ENCODE measurements at regions not wholly inside any gene's neighbourhood (a gene's known extent, or its start where the extent isn't known, plus 50 kb on each side); places are given as distances from the start of the nearest gene placed in this dataset.

GRCh38 chr6:145374570-145374969 lies 360.8 kb downstream of the EPM2A start:
- no peaks in the 10 kb centered on the region for H3K27me3 Mint-ChIP-seq (ENCODE audit: insufficient read depth)
- H3K9me3 Mint-ChIP-seq = no peaks in the 10 kb centered on the region
- H3K27ac Mint-ChIP-seq = no peak overlapping the region
- intact Hi-C loops (cut with micrococcal nuclease) = no loop called here
- no peak overlapping the region for H3K4me3 Mint-ChIP-seq
- peaks cover 13% of the 10 kb centered on the region for H3K4me1 Mint-ChIP-seq (ENCODE audit: low read depth)
- H3K36me3 Mint-ChIP-seq (ENCODE audit: low read depth) = no peaks in the 10 kb centered on the region
- no peak for DNase-seq (ENCODE audit: low spot score)

DNA sequence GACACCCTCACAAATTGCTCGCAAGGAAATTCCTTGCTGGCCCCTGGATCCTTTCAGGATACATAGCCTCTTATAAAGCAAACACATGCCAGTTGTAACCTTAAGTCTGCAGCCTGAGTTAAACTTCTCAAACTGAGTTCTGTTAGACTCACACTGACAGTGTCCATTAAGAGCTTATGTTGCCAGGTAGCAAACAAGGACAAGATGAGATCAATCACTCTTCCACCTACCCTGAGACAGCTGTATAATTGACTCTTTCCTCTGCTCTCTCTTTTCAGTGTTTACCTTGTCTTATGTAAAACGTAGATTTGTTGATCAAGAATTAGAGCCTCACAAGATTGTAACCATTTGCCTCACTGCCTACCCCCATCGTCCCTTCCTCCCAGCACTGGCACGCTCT lies 359.8 kb downstream of the EPM2A start:
- H3K4me1 Mint-ChIP-seq (ENCODE audit: low read depth) = peaks cover 13% of the 10 kb centered on the region
- no peaks in the 10 kb centered on the region for H3K36me3 Mint-ChIP-seq (ENCODE audit: low read depth)
- no peaks in the 10 kb centered on the region for H3K27me3 Mint-ChIP-seq (ENCODE audit: insufficient read depth)
- DNase-seq (ENCODE audit: low spot score) = no peak
- intact Hi-C loops (cut with micrococcal nuclease) = no loop called here
- H3K27ac Mint-ChIP-seq = no peak overlapping the region
- H3K4me3 Mint-ChIP-seq = no peak overlapping the region
- no peaks in the 10 kb centered on the region for H3K9me3 Mint-ChIP-seq

DNA sequence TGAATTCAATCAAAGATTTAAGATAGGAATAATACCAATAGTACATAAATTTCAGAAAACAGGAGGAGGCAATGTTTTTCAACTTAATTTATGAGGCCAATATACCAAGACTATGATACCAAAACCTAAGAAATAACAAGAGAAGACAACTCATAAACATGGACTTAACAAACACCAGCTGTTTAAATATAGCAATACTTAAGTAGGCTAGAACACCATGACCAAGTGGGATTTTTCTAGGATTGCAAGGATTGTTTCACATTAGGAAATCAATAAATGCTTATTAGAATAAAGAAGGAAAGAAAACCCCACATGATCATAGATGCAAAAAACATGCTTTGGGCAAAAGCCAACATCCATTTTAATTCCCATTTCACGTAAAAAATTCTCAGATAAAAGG lies 355.1 kb downstream of the EPM2A start:
- no peaks in the 10 kb centered on the region for H3K36me3 Mint-ChIP-seq (ENCODE audit: low read depth)
- no peak overlapping the region for H3K4me3 Mint-ChIP-seq
- DNase-seq (ENCODE audit: low spot score) = no peak
- no peaks in the 10 kb centered on the region for H3K27me3 Mint-ChIP-seq (ENCODE audit: insufficient read depth)
- H3K27ac Mint-ChIP-seq = no peak overlapping the region
- no peaks in the 10 kb centered on the region for H3K9me3 Mint-ChIP-seq
- intact Hi-C loops (cut with micrococcal nuclease) = no loop called here
- H3K4me1 Mint-ChIP-seq (ENCODE audit: low read depth) = no peaks in the 10 kb centered on the region

DNA sequence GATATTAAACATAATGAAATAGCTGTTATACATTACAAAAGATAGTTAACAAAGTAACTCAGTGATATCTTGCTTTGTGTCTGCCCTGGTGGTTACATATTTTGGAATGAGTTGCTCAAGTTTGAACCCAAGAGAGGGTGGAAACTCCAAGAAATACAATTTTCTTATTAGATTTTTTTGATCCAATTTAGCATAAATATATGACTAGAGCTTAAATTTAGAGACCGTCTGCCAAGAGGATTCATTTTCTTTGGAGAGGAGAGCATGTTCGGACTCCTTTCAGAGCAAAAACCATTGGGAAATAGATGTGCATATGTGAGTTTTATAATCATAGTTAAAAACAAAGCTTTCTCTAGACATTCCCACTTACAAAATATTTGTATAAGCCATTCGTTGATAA lies 353.4 kb downstream of the EPM2A start:
- Mint-ChIP-seq H3K27ac (no peak overlapping the region), H3K36me3 (ENCODE audit: low read depth) (no peaks in the 10 kb centered on the region), H3K4me1 (ENCODE audit: low read depth) (no peaks in the 10 kb centered on the region), H3K4me3 (no peak overlapping the region), H3K27me3 (ENCODE audit: insufficient read depth) (no peaks in the 10 kb centered on the region), H3K9me3 (no peaks in the 10 kb centered on the region)
- intact Hi-C loops (cut with micrococcal nuclease) = no loop called here
- DNase-seq (ENCODE audit: low spot score) = no peak

DNA sequence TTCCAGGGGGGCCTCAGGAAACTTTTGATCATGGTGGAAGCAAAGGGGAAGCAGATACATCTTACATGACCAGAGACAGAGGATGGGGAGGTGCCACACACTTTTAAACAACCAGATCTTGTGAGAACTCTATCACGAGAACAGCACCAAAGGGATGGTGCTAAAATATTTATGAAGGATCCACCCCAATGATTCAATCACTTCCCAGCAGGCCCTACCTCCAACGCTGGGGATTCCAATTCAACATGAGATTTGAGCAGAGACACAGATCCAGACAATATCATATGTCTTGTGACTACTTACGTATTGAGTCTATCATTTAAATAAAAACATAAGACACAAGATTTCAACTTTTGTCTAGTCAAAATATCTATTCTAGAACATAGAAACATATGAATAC lies 351.9 kb downstream of the EPM2A start:
- Mint-ChIP-seq H3K36me3 (ENCODE audit: low read depth) (no peaks in the 10 kb centered on the region), H3K27me3 (ENCODE audit: insufficient read depth) (no peaks in the 10 kb centered on the region), H3K4me3 (no peak overlapping the region), H3K9me3 (no peaks in the 10 kb centered on the region), H3K4me1 (ENCODE audit: low read depth) (no peaks in the 10 kb centered on the region), H3K27ac (no peak overlapping the region)
- intact Hi-C loops (cut with micrococcal nuclease) = no loop called here
- no peak for DNase-seq (ENCODE audit: low spot score)

GRCh38 chr6:145384503-145384902 lies 350.8 kb downstream of the EPM2A start:
- Mint-ChIP-seq H3K4me3 (no peak overlapping the region), H3K36me3 (ENCODE audit: low read depth) (no peaks in the 10 kb centered on the region), H3K9me3 (no peaks in the 10 kb centered on the region), H3K27me3 (ENCODE audit: insufficient read depth) (no peaks in the 10 kb centered on the region), H3K27ac (no peak overlapping the region), H3K4me1 (ENCODE audit: low read depth) (no peaks in the 10 kb centered on the region)
- intact Hi-C loops (cut with micrococcal nuclease) = no loop called here
- no peak for DNase-seq (ENCODE audit: low spot score)

GRCh38 chr6:145396499-145396898 lies 338.8 kb downstream of the EPM2A start:
- Mint-ChIP-seq H3K27me3 (ENCODE audit: insufficient read depth) (no peaks in the 10 kb centered on the region), H3K4me1 (ENCODE audit: low read depth) (no peaks in the 10 kb centered on the region), H3K36me3 (ENCODE audit: low read depth) (no peaks in the 10 kb centered on the region), H3K4me3 (no peak overlapping the region), H3K27ac (no peak overlapping the region), H3K9me3 (no peaks in the 10 kb centered on the region)
- no peak for DNase-seq (ENCODE audit: low spot score)
- intact Hi-C loops (cut with micrococcal nuclease) = no loop called here

DNA sequence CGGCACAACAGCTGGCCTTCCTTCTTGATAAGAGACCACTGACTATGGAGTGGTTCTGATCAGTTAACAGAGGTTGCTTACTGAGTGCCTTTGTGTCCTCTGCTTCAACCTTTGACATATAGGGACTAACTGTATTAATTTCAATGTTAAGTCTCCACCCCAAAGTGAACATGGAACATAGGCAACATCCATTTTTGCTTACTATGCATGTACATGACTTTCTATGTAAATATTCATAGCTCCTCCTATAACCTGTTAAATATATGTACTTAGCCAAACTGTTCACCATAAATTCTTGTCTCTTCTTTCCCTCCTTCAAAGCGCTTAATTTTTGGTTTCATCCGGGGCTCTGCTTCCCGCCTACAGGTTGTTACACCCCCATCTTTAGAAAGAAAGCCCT lies 334.8 kb downstream of the EPM2A start:
- intact Hi-C loops (cut with micrococcal nuclease) = no loop called here

GRCh38 chr6:145405006-145405551 lies 330.2 kb downstream of the EPM2A start:
- Mint-ChIP-seq H3K36me3 (ENCODE audit: low read depth) (no peaks in the 10 kb centered on the region), H3K9me3 (no peaks in the 10 kb centered on the region), H3K4me3 (no peak overlapping the region), H3K27me3 (ENCODE audit: insufficient read depth) (no peaks in the 10 kb centered on the region), H3K4me1 (ENCODE audit: low read depth) (no peaks in the 10 kb centered on the region), H3K27ac (no peak overlapping the region)
- DNase-seq (ENCODE audit: low spot score) = no peak
- intact Hi-C loops (cut with micrococcal nuclease) = no loop called here

More for the DNA sequence above, 334.8 kb downstream of the EPM2A start:
- H3K4me1 Mint-ChIP-seq (ENCODE audit: low read depth) = no peaks in the 10 kb centered on the region
- H3K4me3 Mint-ChIP-seq = no peak overlapping the region
- H3K27ac Mint-ChIP-seq = no peak overlapping the region
- H3K36me3 Mint-ChIP-seq (ENCODE audit: low read depth) = no peaks in the 10 kb centered on the region
- no peak for DNase-seq (ENCODE audit: low spot score)
- no peaks in the 10 kb centered on the region for H3K9me3 Mint-ChIP-seq
- H3K27me3 Mint-ChIP-seq (ENCODE audit: insufficient read depth) = no peaks in the 10 kb centered on the region

GRCh38 chr6:145406783-145407182 lies 328.5 kb downstream of the EPM2A start:
- H3K4me3 Mint-ChIP-seq = no peak overlapping the region
- H3K36me3 Mint-ChIP-seq (ENCODE audit: low read depth) = no peaks in the 10 kb centered on the region
- H3K27me3 Mint-ChIP-seq (ENCODE audit: insufficient read depth) = no peaks in the 10 kb centered on the region
- H3K27ac Mint-ChIP-seq = no peak overlapping the region
- no peaks in the 10 kb centered on the region for H3K9me3 Mint-ChIP-seq
- no peaks in the 10 kb centered on the region for H3K4me1 Mint-ChIP-seq (ENCODE audit: low read depth)
- intact Hi-C loops (cut with micrococcal nuclease) = no loop called here
- DNase-seq (ENCODE audit: low spot score) = no peak

GRCh38 chr6:145415616-145416015 lies 319.7 kb downstream of the EPM2A start:
- no peaks in the 10 kb centered on the region for H3K9me3 Mint-ChIP-seq
- no peaks in the 10 kb centered on the region for H3K36me3 Mint-ChIP-seq (ENCODE audit: low read depth)
- no peak overlapping the region for H3K27ac Mint-ChIP-seq
- H3K4me3 Mint-ChIP-seq = no peak overlapping the region
- H3K27me3 Mint-ChIP-seq (ENCODE audit: insufficient read depth) = no peaks in the 10 kb centered on the region
- no peaks in the 10 kb centered on the region for H3K4me1 Mint-ChIP-seq (ENCODE audit: low read depth)
- intact Hi-C loops (cut with micrococcal nuclease) = no loop called here
- DNase-seq (ENCODE audit: low spot score) = no peak

DNA sequence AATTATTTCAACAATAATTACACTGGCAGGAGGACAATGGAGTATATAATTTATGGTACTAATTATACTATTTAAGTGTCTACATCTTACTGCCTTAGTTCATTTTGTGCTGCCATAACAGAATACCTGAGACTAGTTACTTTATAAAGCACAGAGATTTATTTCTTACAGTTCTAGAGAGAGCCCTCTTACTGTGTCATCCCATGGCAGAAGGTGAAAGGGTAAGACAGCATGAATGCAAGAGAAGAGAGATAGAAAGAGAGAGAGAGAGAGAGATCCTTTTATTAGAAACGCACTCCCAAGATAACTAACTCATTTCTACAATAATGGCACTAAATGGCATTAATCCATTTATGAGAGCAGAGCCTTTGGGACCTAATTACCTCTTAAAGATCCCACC lies 314.7 kb downstream of the EPM2A start:
- no peaks in the 10 kb centered on the region for H3K4me1 Mint-ChIP-seq (ENCODE audit: low read depth)
- no peak for DNase-seq (ENCODE audit: low spot score)
- H3K36me3 Mint-ChIP-seq (ENCODE audit: low read depth) = no peaks in the 10 kb centered on the region
- no peaks in the 10 kb centered on the region for H3K27me3 Mint-ChIP-seq (ENCODE audit: insufficient read depth)
- H3K9me3 Mint-ChIP-seq = no peaks in the 10 kb centered on the region
- intact Hi-C loops (cut with micrococcal nuclease) = no loop called here
- no peak overlapping the region for H3K27ac Mint-ChIP-seq
- H3K4me3 Mint-ChIP-seq = no peak overlapping the region

DNA sequence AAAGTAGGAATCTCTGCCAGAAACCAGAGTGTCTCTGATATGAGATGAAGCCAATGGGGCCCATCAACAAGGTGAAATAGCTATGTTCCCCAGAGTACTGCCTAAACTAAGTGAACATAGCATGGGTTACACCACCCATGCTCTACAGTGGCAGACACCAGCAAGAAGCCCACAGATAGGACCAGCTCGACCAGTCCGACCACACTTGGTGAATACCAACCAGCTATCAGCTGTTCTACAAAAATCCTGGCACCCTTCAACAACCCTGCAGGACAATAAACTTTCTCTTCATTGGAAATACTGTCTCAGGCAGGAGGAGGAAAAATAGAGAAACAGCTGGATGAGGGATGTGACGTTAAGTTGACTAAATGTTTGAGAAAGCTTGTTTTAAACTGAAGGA lies 311.4 kb downstream of the EPM2A start:
- no peak overlapping the region for H3K27ac Mint-ChIP-seq
- H3K36me3 Mint-ChIP-seq (ENCODE audit: low read depth) = no peaks in the 10 kb centered on the region
- H3K9me3 Mint-ChIP-seq = no peaks in the 10 kb centered on the region
- DNase-seq (ENCODE audit: low spot score) = no peak
- no peaks in the 10 kb centered on the region for H3K27me3 Mint-ChIP-seq (ENCODE audit: insufficient read depth)
- intact Hi-C loops (cut with micrococcal nuclease) = no loop called here
- no peaks in the 10 kb centered on the region for H3K4me1 Mint-ChIP-seq (ENCODE audit: low read depth)
- no peak overlapping the region for H3K4me3 Mint-ChIP-seq

GRCh38 chr6:145427232-145427631 lies 308.1 kb downstream of the EPM2A start:
- Mint-ChIP-seq H3K4me3 (no peak overlapping the region), H3K4me1 (ENCODE audit: low read depth) (no peaks in the 10 kb centered on the region), H3K9me3 (peaks cover 4% of the 10 kb centered on the region), H3K27me3 (ENCODE audit: insufficient read depth) (no peaks in the 10 kb centered on the region), H3K27ac (no peak overlapping the region), H3K36me3 (ENCODE audit: low read depth) (no peaks in the 10 kb centered on the region)
- intact Hi-C loops (cut with micrococcal nuclease) = no loop called here
- no peak for DNase-seq (ENCODE audit: low spot score)

All from activated T-helper 1 cell treated with anti-CD3 and anti-CD28 coated beads, Interleukin-12 subunit alpha, Interleukin-12 subunit beta, Interleukin-2, Interleukin-4 antibody, amounts not matched to agents 30 ng/mL and 10 ng/mL and 1 ng/mL, durations not matched to agents 14 hours and 24 hours and 36 hours (primary cell).